ENCODE measurements at regions not wholly inside any gene's neighbourhood (a gene's known extent, or its start where the extent isn't known, plus 50 kb on each side); places are given as distances from the start of the nearest gene placed in this dataset.

DNA sequence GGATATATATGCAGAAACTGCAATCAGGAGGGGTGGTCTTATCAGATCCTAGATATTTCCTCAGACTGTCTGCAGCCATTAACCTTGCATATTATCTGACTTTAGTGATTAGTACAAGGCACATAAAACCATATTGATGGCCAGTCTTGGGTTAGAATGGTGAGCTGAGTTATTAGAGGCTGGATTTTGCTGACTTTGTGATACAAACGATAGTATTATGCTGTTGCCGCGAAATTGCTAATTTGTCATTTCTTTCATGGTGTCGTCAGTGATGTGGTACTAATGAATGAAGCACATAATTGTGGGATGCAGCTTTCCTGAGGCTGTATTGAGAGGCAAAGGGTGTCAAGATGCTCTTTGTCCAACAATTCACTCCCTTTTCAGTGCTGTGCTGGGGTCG, 172.5 kb downstream of the TEX29 start:
- TF ChIP-seq, protein P1, sequence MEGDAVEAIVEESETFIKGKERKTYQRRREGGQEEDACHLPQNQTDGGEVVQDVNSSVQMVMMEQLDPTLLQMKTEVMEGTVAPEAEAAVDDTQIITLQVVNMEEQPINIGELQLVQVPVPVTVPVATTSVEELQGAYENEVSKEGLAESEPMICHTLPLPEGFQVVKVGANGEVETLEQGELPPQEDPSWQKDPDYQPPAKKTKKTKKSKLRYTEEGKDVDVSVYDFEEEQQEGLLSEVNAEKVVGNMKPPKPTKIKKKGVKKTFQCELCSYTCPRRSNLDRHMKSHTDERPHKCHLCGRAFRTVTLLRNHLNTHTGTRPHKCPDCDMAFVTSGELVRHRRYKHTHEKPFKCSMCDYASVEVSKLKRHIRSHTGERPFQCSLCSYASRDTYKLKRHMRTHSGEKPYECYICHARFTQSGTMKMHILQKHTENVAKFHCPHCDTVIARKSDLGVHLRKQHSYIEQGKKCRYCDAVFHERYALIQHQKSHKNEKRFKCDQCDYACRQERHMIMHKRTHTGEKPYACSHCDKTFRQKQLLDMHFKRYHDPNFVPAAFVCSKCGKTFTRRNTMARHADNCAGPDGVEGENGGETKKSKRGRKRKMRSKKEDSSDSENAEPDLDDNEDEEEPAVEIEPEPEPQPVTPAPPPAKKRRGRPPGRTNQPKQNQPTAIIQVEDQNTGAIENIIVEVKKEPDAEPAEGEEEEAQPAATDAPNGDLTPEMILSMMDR (IDR thresholded peaks at IDR 0.05), result no peak
- TF ChIP-seq POLR2A (IDR thresholded peaks at IDR 0.05), result no peak
- no peak for TF ChIP-seq POLR2AphosphoS5 (IDR thresholded peaks at IDR 0.05)

All from stomach (tissue), 4 donors.